Stomach (tissue), 8 donors: ENCODE measurements at regions not wholly inside any gene's neighbourhood (a gene's known extent, or its start where the extent isn't known, plus 50 kb on each side); places are given as distances from the start of the nearest gene placed in this dataset.

Source experiments
- DNase-seq, 2 donors: peaks; one replicate each; pipeline versions ENCODE4 v3.0.0 to v3.0.0-alpha.2; 2013 to 2019
- H3K27ac ChIP-seq, 5 donors: fragments of 200-600 bp in 4 of 5; sonication (generic) in 4 of 5; one replicate each; pipeline ENCODE4 v1.5.1; 2013 to 2019; ENCODE audit warnings: mild to moderate bottlenecking in 1 of 5, moderate library complexity in 1 of 5
- H3K27me3 ChIP-seq, 3 donors: fragments of 200-600 bp; sonication (generic); one replicate each; pipeline ENCODE4 v1.5.1; 2017 to 2019; ENCODE audit warnings: mixed run types in 1 of 3
- H3K36me3 ChIP-seq, 4 donors: fragments of 200-600 bp; sonication (generic); 1 replicate in 3 of 4; 2 replicates in 1 of 4; pipeline ENCODE4 v1.5.1; 2016 to 2019
- H3K4me1 ChIP-seq, 4 donors: fragments of 200-600 bp; sonication (generic); one replicate each; pipeline ENCODE4 v1.5.1; 2016 to 2019
- H3K4me3 ChIP-seq, 4 donors: fragments of 200-600 bp; sonication (generic) in 3 of 4; one replicate each; pipeline ENCODE4 v1.5.1; 2016 to 2019; ENCODE audit warnings: mild to moderate bottlenecking in 1 of 4
- H3K9me3 ChIP-seq, 4 donors: fragments of 200-600 bp; sonication (generic); one replicate each; pipeline ENCODE4 v1.5.1; 2016 to 2019
- CTCF ChIP-seq, 7 experiments: fragments of 450-650 bp in 4 of 7; fragments of 200-600 bp in 3 of 7; sonication (generic) in 3 of 7; IDR thresholded peaks; one replicate each; pipeline ENCODE4 v1.5.1; 2016 to 2019; ENCODE audit warnings: antibody characterized with exemption in 7 of 7, control low read depth in 2 of 7, mild to moderate bottlenecking in 1 of 7
- EP300 ChIP-seq: sonication (generic); formaldehyde crosslinking; IDR thresholded peaks from one replicate; pipeline ENCODE4 v1.6.1; 2017; ENCODE audit warnings: antibody characterized with exemption
- POLR2A ChIP-seq, 4 donors: fragments of 450-650 bp; IDR thresholded peaks; one replicate each; pipeline ENCODE4 v1.6.1; 2016; ENCODE audit warnings: antibody characterized with exemption in 4 of 4, control low read depth in 2 of 4, mild to moderate bottlenecking in 1 of 4, moderate library complexity in 1 of 4
- POLR2AphosphoS5 ChIP-seq, 3 donors: sonication (generic); formaldehyde crosslinking; IDR thresholded peaks; one replicate each; pipeline ENCODE4 v1.6.1; 2016; ENCODE audit warnings: antibody characterized with exemption in 3 of 3
- WGBS, 5 donors: extraction: QIAGEN DNeasy Blood & Tissue Kit in 3 of 5; methylation state at CpG; one replicate each; pipeline versions ENCODE4 v1.1.5 to v1.1.7; 2013 to 2018; 5-methylcytosine and 5-hydroxymethylcytosine counted together
- intact Hi-C: fragments of 100-400 bp; cut with DNase I; formaldehyde crosslinking; loops from one replicate; pipeline ENCODE4 v1.15.1; 2023; ENCODE audit warnings: low total_unique reads
- donor health status: healthy with polysubstance abuse.
- donor health status: Bipolar disorder and iron deficiency.
- donor health status: healthy.

DNA sequence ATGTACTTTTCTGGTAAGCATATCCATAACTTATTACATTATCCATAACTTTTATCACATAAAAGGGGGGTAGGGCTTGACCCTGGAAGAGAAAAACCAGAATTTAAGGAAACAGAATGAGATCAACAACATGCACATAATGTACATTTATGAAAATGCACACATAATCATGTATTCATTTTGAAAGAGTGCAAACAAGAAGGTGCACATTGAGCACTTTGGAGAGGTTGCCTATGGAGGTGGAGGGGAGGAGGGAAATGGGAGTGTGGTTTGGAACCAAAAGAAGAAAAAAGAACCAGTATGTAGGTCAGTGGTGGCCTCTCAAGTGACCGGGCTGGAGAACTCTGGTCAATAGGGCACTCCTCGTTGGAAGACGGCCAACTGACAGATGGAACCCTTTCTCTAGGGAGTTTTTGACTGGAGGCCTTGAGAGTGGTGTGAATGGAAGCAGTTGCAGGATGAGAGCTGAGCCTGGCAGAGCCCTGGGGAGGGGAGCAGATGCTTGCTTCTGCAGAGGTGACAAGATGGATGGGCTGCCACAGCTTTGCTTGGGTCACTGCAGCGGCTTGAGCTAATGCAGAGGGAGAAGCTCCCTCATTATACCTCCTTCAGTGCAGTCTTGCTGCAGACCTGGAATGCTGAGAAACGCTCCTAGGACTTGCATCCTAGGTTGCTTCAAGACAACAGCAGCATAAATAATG, 192.7 kb downstream of the SEC23IP start:
- TF ChIP-seq POLR2AphosphoS5 (IDR thresholded peaks at IDR 0.05) (no peak), POLR2A (IDR thresholded peaks at IDR 0.05) (no peak), CTCF (IDR thresholded peaks at IDR 0.05) (no peak), EP300 (no peak)
- Histone ChIP-seq H3K9me3 (no peaks in the 10 kb centered on the region), H3K4me1 (no peaks in the 10 kb centered on the region), H3K27me3 (peaks cover 0 to 4% (median 0%) of the 10 kb centered on the region in 3 donors), H3K27ac (no peak overlapping the region), H3K36me3 (no peaks in the 10 kb centered on the region), H3K4me3 (no peak overlapping the region)
- 37 to 62% (median 60%) methylated on average over 5 of the region's 5 CpGs for WGBS, 5 donors
- intact Hi-C loops: no loop called here
- peak in 1 of 2 donors; percentile 32 for DNase-seq

- H3K9me3 ChIP-seq: no peaks in the 10 kb centered on the region
- H3K4me1 ChIP-seq: no peaks in the 10 kb centered on the region
- DNase-seq: no peak
- WGBS, 5 donors: 72 to 90% (median 85%) methylated on average over 6 of the region's 6 CpGs
- H3K4me3 ChIP-seq: no peak overlapping the region
- TF ChIP-seq POLR2A (IDR thresholded peaks at IDR 0.05) (no peak), POLR2AphosphoS5 (IDR thresholded peaks at IDR 0.05) (no peak), CTCF (IDR thresholded peaks at IDR 0.05) (no peak), EP300 (no peak)
- H3K27ac ChIP-seq: no peak overlapping the region
- no peaks in the 10 kb centered on the region for H3K36me3 ChIP-seq
- H3K27me3 ChIP-seq: peaks cover 0 to 4% (median 0%) of the 10 kb centered on the region in 3 donors
- intact Hi-C loops: no loop called here
Observed at GRCh38 chr10:120086066-120086465, 193.5 kb downstream of the SEC23IP start.

GRCh38 chr10:120087109-120087508, 194.6 kb downstream of the SEC23IP start:
- Histone ChIP-seq H3K4me3 (no peak overlapping the region), H3K36me3 (no peaks in the 10 kb centered on the region), H3K9me3 (no peaks in the 10 kb centered on the region), H3K27me3 (peaks cover 0 to 7% (median 0%) of the 10 kb centered on the region in 3 donors), H3K27ac (no peak overlapping the region), H3K4me1 (no peaks in the 10 kb centered on the region)
- 72 to 75% (median 74%) methylated on average over 3 of the region's 3 CpGs for WGBS, 5 donors
- TF ChIP-seq POLR2AphosphoS5 (IDR thresholded peaks at IDR 0.05): no peak
- TF ChIP-seq CTCF (IDR thresholded peaks at IDR 0.05): no peak
- TF ChIP-seq POLR2A (IDR thresholded peaks at IDR 0.05): no peak
- TF ChIP-seq EP300: no peak
- intact Hi-C loops: no loop called here
- DNase-seq: no peak

- intact Hi-C loops: no loop called here
- no peak overlapping the region for H3K27ac ChIP-seq
- H3K4me3 ChIP-seq: no peak overlapping the region
- TF ChIP-seq EP300 (no peak), CTCF (IDR thresholded peaks at IDR 0.05) (no peak), POLR2A (IDR thresholded peaks at IDR 0.05) (no peak), POLR2AphosphoS5 (IDR thresholded peaks at IDR 0.05) (no peak)
- no peaks in the 10 kb centered on the region for H3K36me3 ChIP-seq
- no peak for DNase-seq
- 23 to 54% (median 40%) methylated on average over 3 of the region's 3 CpGs for WGBS, 5 donors
- H3K4me1 ChIP-seq: peaks cover 0 to 22% (median 14%) of the 10 kb centered on the region in 4 donors
- no peaks in the 10 kb centered on the region for H3K9me3 ChIP-seq
- H3K27me3 ChIP-seq: peaks cover 0 to 3% (median 0%) of the 10 kb centered on the region in 3 donors
Observed at GRCh38 chr10:120095875-120096274, 203.3 kb downstream of the SEC23IP start.
